Activated CD4-positive, alpha-beta memory T cell treated with anti-CD3 and anti-CD28 coated beads, Interleukin-2, amount 10 ng/mL, durations not matched to agents 7 days and 5 days (primary cell): ENCODE measurements at regions not wholly inside any gene's neighbourhood (a gene's known extent, or its start where the extent isn't known, plus 50 kb on each side); places are given as distances from the start of the nearest gene placed in this dataset.

Experiments used
- CTCF ChIA-PET: fragments of 350-600 bp; sonication (Branson Sonifier 250); formaldehyde crosslinking; loops from one replicate; lab custom pipeline; 2021; ENCODE audit warnings: antibody characterized with exemption, inconsistent platforms; lab: Charles Lee
- POLR2A ChIA-PET: fragments of 350-600 bp; sonication (Branson Sonifier 250); formaldehyde crosslinking; loops from one replicate; lab custom pipeline; 2021; ENCODE audit warnings: antibody characterized with exemption; lab: Charles Lee
- DNase-seq: peaks from one replicate; pipeline ENCODE4 v3.0.0-alpha.2; 2020
- H3K27ac Mint-ChIP-seq: one replicate; pipeline ENCODE4 v1.8.0; 2021; ENCODE audit warnings: mild to moderate bottlenecking, mixed read lengths
- H3K27me3 Mint-ChIP-seq: one replicate; pipeline ENCODE4 v1.8.0; 2021; ENCODE audit warnings: mixed read lengths
- H3K36me3 Mint-ChIP-seq: one replicate; pipeline ENCODE4 v1.8.0; 2021; ENCODE audit warnings: low read depth, mixed read lengths
- H3K4me1 Mint-ChIP-seq: one replicate; pipeline ENCODE4 v1.8.0; 2021; ENCODE audit warnings: mixed read lengths
- H3K4me3 Mint-ChIP-seq: one replicate; pipeline ENCODE4 v1.8.0; 2021; ENCODE audit warnings: mild to moderate bottlenecking, mixed read lengths
- H3K9me3 Mint-ChIP-seq: one replicate; pipeline ENCODE4 v1.8.0; 2021; ENCODE audit warnings: mixed read lengths

DNA sequence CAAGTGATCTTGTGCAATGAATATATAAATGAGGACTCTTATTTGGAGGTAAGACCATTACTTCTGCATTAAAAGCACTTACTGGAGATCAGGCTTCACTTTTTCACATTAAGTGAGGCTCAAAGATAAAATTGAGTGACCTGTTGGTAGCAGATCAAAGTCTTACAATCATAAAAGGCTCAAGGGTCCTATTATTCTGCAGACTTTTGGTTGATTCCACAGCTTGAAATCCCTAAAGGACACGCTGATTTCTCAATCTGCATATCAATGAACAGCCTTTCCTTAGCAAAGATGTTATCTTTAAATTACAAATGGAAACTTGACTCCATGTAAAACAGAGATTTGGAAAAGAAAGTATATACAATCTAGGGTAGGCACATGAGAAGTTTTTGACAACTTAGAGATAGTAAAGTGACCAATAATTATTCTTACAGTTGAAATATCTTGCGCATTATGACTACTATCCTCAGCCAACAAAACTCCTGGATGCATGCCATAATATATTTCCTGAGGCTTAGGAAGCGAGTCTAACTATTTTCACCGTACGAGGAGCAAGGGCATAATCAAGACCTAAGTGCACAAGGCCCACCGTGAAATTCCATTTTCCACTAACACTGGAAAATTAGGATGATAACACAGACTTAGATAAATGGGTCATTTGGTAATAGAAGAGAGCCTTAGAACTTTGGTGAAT, 640.7 kb downstream of the LIG4 start:
- ChIA-PET CTCF (no interaction called here), POLR2A (no interaction called here)
- DNase-seq, result no peak
- Mint-ChIP-seq H3K4me1 (no peaks in the 10 kb centered on the region), H3K27ac (no peak overlapping the region), H3K36me3 (no peaks in the 10 kb centered on the region), H3K27me3 (no peaks in the 10 kb centered on the region), H3K4me3 (no peak overlapping the region), H3K9me3 (no peaks in the 10 kb centered on the region)

- CTCF ChIA-PET, result no interaction called here
- Mint-ChIP-seq H3K36me3 (no peaks in the 10 kb centered on the region), H3K9me3 (no peaks in the 10 kb centered on the region), H3K27me3 (no peaks in the 10 kb centered on the region), H3K4me1 (no peaks in the 10 kb centered on the region), H3K4me3 (no peak overlapping the region), H3K27ac (no peak overlapping the region)
- POLR2A ChIA-PET, result no interaction called here
- no peak for DNase-seq
These were observed 642.2 kb downstream of the LIG4 start for GRCh38 chr13:107573184-107573583.

GRCh38 chr13:107572156-107572555, 643.2 kb downstream of the LIG4 start:
- Mint-ChIP-seq H3K4me3 (no peak overlapping the region), H3K36me3 (no peaks in the 10 kb centered on the region), H3K4me1 (no peaks in the 10 kb centered on the region), H3K9me3 (no peaks in the 10 kb centered on the region), H3K27me3 (no peaks in the 10 kb centered on the region), H3K27ac (no peak overlapping the region)
- CTCF ChIA-PET, result no interaction called here
- DNase-seq, result no peak
- POLR2A ChIA-PET, result no interaction called here

- Mint-ChIP-seq H3K4me3 (no peak overlapping the region), H3K4me1 (no peaks in the 10 kb centered on the region), H3K27ac (no peak overlapping the region), H3K36me3 (no peaks in the 10 kb centered on the region), H3K27me3 (no peaks in the 10 kb centered on the region), H3K9me3 (no peaks in the 10 kb centered on the region)
- ChIA-PET CTCF (no interaction called here), POLR2A (no interaction called here)
- no peak for DNase-seq
These were observed 647.2 kb downstream of the LIG4 start for GRCh38 chr13:107568181-107568580.

GRCh38 chr13:107563099-107563925, 652.0 kb downstream of the LIG4 start:
- Mint-ChIP-seq H3K27ac (no peak overlapping the region), H3K9me3 (peaks cover 8% of the 10 kb centered on the region), H3K4me3 (no peak overlapping the region), H3K36me3 (no peaks in the 10 kb centered on the region), H3K4me1 (no peaks in the 10 kb centered on the region), H3K27me3 (no peaks in the 10 kb centered on the region)
- CTCF ChIA-PET, result no interaction called here
- POLR2A ChIA-PET, result no interaction called here
- no peak for DNase-seq

DNA sequence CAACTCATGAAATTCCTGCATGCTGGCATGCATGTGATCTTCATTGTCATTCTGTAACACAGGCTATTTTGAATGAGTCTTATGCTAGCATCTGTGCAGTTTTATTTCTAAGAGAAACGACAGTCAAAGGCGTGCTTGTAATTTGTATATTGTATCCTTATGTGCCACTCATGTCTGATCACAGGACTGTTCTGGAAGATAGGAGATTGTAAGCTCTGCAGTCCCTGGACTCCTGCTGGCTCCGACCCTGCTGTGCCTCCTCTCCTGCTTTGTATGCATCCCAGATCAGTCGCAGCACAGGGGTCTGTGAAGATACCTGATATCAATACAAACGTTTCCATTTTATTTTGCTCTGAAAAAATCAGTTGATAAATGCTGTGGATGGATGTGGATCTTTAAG, 653.1 kb downstream of the LIG4 start:
- H3K27me3 Mint-ChIP-seq, result no peaks in the 10 kb centered on the region
- no peak overlapping the region for H3K27ac Mint-ChIP-seq
- no peaks in the 10 kb centered on the region for H3K36me3 Mint-ChIP-seq
- ChIA-PET POLR2A (no interaction called here), CTCF (no interaction called here)
- H3K9me3 Mint-ChIP-seq, result peaks cover 8% of the 10 kb centered on the region
- no peaks in the 10 kb centered on the region for H3K4me1 Mint-ChIP-seq
- no peak overlapping the region for H3K4me3 Mint-ChIP-seq
- no peak for DNase-seq

DNA sequence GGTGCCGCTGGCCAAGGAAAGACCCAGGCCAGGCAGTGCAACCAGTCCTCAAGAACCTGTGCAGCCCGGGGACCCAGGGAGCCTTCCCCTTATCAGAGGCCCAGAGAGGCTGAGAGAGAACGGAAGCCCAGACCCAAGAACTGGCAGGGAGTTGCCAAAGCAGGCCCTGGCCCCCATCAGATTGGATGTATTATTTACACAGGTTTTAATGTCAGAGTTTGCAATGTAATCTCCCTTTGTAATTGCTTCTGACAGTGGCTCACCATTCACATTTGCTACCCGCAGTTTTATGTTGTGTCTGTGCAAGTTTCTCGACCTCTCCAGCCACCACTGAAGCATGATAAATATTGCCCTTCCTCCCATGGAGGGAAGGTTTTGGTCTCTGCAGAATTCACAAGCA, 660.9 kb downstream of the LIG4 start:
- Mint-ChIP-seq H3K27ac (no peak overlapping the region), H3K9me3 (peaks cover 4% of the 10 kb centered on the region), H3K4me1 (no peaks in the 10 kb centered on the region), H3K4me3 (no peak overlapping the region), H3K27me3 (no peaks in the 10 kb centered on the region), H3K36me3 (no peaks in the 10 kb centered on the region)
- ChIA-PET CTCF (no interaction called here), POLR2A (no interaction called here)
- no peak for DNase-seq

- Mint-ChIP-seq H3K4me3 (no peak overlapping the region), H3K36me3 (no peaks in the 10 kb centered on the region), H3K9me3 (peaks cover 4% of the 10 kb centered on the region), H3K27ac (no peak overlapping the region), H3K27me3 (no peaks in the 10 kb centered on the region), H3K4me1 (no peaks in the 10 kb centered on the region)
- DNase-seq, result no peak
- POLR2A ChIA-PET, result no interaction called here
- CTCF ChIA-PET, result no interaction called here
These were observed 661.5 kb downstream of the LIG4 start for GRCh38 chr13:107553838-107554237.

- no peak for DNase-seq
- H3K27ac Mint-ChIP-seq, result no peak overlapping the region
- no peaks in the 10 kb centered on the region for H3K36me3 Mint-ChIP-seq
- no peaks in the 10 kb centered on the region for H3K27me3 Mint-ChIP-seq
- peaks cover 2% of the 10 kb centered on the region for H3K9me3 Mint-ChIP-seq
- no peak overlapping the region for H3K4me3 Mint-ChIP-seq
- H3K4me1 Mint-ChIP-seq, result no peaks in the 10 kb centered on the region
- ChIA-PET POLR2A (no interaction called here), CTCF (no interaction called here)
These were observed 663.8 kb downstream of the LIG4 start for GRCh38 chr13:107551521-107551920.

GRCh38 chr13:107548338-107548737, 667.0 kb downstream of the LIG4 start:
- ChIA-PET POLR2A (no interaction called here), CTCF (no interaction called here)
- no peak for DNase-seq
- Mint-ChIP-seq H3K4me1 (no peaks in the 10 kb centered on the region), H3K36me3 (no peaks in the 10 kb centered on the region), H3K4me3 (no peak overlapping the region), H3K9me3 (no peaks in the 10 kb centered on the region), H3K27ac (no peak overlapping the region), H3K27me3 (no peaks in the 10 kb centered on the region)

- Mint-ChIP-seq H3K9me3 (no peaks in the 10 kb centered on the region), H3K4me3 (no peak overlapping the region), H3K4me1 (no peaks in the 10 kb centered on the region), H3K27me3 (no peaks in the 10 kb centered on the region), H3K36me3 (no peaks in the 10 kb centered on the region), H3K27ac (no peak overlapping the region)
- CTCF ChIA-PET, result no interaction called here
- no peak for DNase-seq
- POLR2A ChIA-PET, result no interaction called here
These were observed 669.3 kb downstream of the LIG4 start for GRCh38 chr13:107545946-107546502.

- Mint-ChIP-seq H3K9me3 (peaks cover 6% of the 10 kb centered on the region), H3K4me1 (no peaks in the 10 kb centered on the region), H3K27ac (no peak overlapping the region), H3K27me3 (no peaks in the 10 kb centered on the region), H3K4me3 (no peak overlapping the region), H3K36me3 (no peaks in the 10 kb centered on the region)
- CTCF ChIA-PET, result no interaction called here
- DNase-seq, result no peak
- POLR2A ChIA-PET, result no interaction called here
These were observed 680.8 kb downstream of the LIG4 start for GRCh38 chr13:107534548-107534947.

GRCh38 chr13:107531816-107532215, 683.5 kb downstream of the LIG4 start:
- Mint-ChIP-seq H3K4me1 (no peaks in the 10 kb centered on the region), H3K36me3 (no peaks in the 10 kb centered on the region), H3K27ac (no peak overlapping the region), H3K4me3 (no peak overlapping the region), H3K27me3 (no peaks in the 10 kb centered on the region), H3K9me3 (peaks cover 3% of the 10 kb centered on the region)
- ChIA-PET POLR2A (no interaction called here), CTCF (no interaction called here)
- no peak for DNase-seq
